ENCODE measurements at regions not wholly inside any gene's neighbourhood (a gene's known extent, or its start where the extent isn't known, plus 50 kb on each side); places are given as distances from the start of the nearest gene placed in this dataset.

- no peak for TF ChIP-seq BCLAF1 (IDR thresholded peaks at IDR 0.05)
- TF ChIP-seq PAX8 (IDR thresholded peaks at IDR 0.05): no peak
- TF ChIP-seq BCL3 (IDR thresholded peaks at IDR 0.05; ENCODE audit: borderline replicate concordance, insufficient read depth, low read depth, low read length, poor library complexity, severe bottlenecking): no peak
- TF ChIP-seq YBX1 (IDR thresholded peaks at IDR 0.05): no peak
- no peak for TF ChIP-seq CBX5 (IDR thresholded peaks at IDR 0.05; ENCODE audit: low read depth)
These were observed 794.8 kb downstream of the HACE1 start (continued) for GRCh38 chr6:104064876-104065275.

GRCh38 chr6:104050455-104050854 lies 809.3 kb downstream of the HACE1 start:
- ChIA-PET CTCF (no interaction called here), RAD21 (ENCODE audit: unreplicated experiment) (no interaction called here), POLR2A (no interaction called here), SMC1A (ENCODE audit: uncharacterized antibody, unreplicated experiment) (interaction anchor here (0.7 kb wide), 1 partner anchor 13 kb away, joined by 3 read pairs; no protein-coding TSS in a partner anchor)
- Histone ChIP-seq H2AFZ (ENCODE audit: control insufficient read depth, low read depth, low read length) (no peak overlapping the region), H3K4me3 (no peak overlapping the region), H3K4me2 (ENCODE audit: control insufficient read depth, insufficient read depth) (no peak overlapping the region), H3K4me1 (ENCODE audit: control insufficient read depth, insufficient read depth, low read length) (no peaks in the 10 kb centered on the region), H3K27me3 (replicated peaks in 1 of 2; ENCODE audit: control insufficient read depth in 2 of 2, insufficient read depth in 2 of 2, low read length in 1 of 2) (no peaks in the 10 kb centered on the region), H4K20me1 (ENCODE audit: control insufficient read depth, insufficient read depth) (no peaks in the 10 kb centered on the region), H3K9ac (ENCODE audit: control insufficient read depth, insufficient read depth, low read length) (no peak overlapping the region), H3K27ac (ENCODE audit: control insufficient read depth, insufficient read depth) (no peak overlapping the region), H3K79me2 (ENCODE audit: control insufficient read depth, insufficient read depth, low read length) (no peaks in the 10 kb centered on the region), H3K36me3 (ENCODE audit: control insufficient read depth in 2 of 2, insufficient read depth in 2 of 2, low read length in 1 of 2) (no peaks in the 10 kb centered on the region), H3K9me3 (replicated peaks; ENCODE audit: control insufficient read depth, insufficient read depth, low read length) (no peaks in the 10 kb centered on the region)
- intact Hi-C loops (cut with micrococcal nuclease; ENCODE audit: unreplicated experiment): no loop called here
- DNase-seq (ENCODE audit: low read depth, low spot score) (no peak), ATAC-seq (no peak), FAIRE-seq (no peak)
- WGBS (ENCODE audit: insufficient coverage, insufficient replicate concordance, low lambda C conversion rate, missing lambda C conversion rate): 43% methylated on average over 2 of the region's 2 CpGs
- in situ Hi-C loops (cut with MboI): no loop called here
- BruUV-seq (replicated peaks): no TSS peak
- TF ChIP-seq CBX5 (IDR thresholded peaks at IDR 0.05; ENCODE audit: low read depth) (no peak), ZBED1 (IDR thresholded peaks at IDR 0.05; ENCODE audit: borderline replicate concordance) (no peak), RAD21 (IDR thresholded peaks at IDR 0.05; ENCODE audit: insufficient read depth, low read depth, low read length) (no peak), ZNF622 (IDR thresholded peaks at IDR 0.05) (no peak), SMC3 (IDR thresholded peaks at IDR 0.05; ENCODE audit: borderline replicate concordance, low read length) (no peak), EZH2 (IDR thresholded peaks at IDR 0.05; ENCODE audit: borderline replicate concordance, control insufficient read depth, low read depth, low read length) (no peak), POLR2AphosphoS5 (IDR thresholded peaks at IDR 0.05; ENCODE audit: low read length) (no peak), ZBTB11 (CRISPR knock-in tag; IDR thresholded peaks at IDR 0.05) (no peak), SIN3A (IDR thresholded peaks at IDR 0.05; ENCODE audit: low read depth, low read length) (no peak), SMAD5 (IDR thresholded peaks at IDR 0.05; ENCODE audit: low read depth) (no peak), ZNF217 (IDR thresholded peaks at IDR 0.05) (no peak), ELK1 (IDR thresholded peaks at IDR 0.05; ENCODE audit: low read depth, low read length) (no peak)
